Upper lobe of left lung (tissue), 6 donors: ENCODE measurements at regions not wholly inside any gene's neighbourhood (a gene's known extent, or its start where the extent isn't known, plus 50 kb on each side); places are given as distances from the start of the nearest gene placed in this dataset.
A peak's percentile ranks its signal among the peaks of the same experiment; 100 is the strongest.

Source experiments
- ATAC-seq, 2 donors: fragments of 200-7000 bp; cut with Tn5 transposase; one replicate each; pipeline ENCODE4 v1.9.1; 2022; ENCODE audit warnings: mild to moderate bottlenecking in 2 of 2, moderate library complexity in 2 of 2; ENCODE audit not compliant: low FRiP score in 2 of 2
- DNase-seq, 2 donors: peaks; one replicate each; pipeline ENCODE4 v3.0.0-alpha.2; 2019 to 2020
- H3K27ac ChIP-seq, 4 donors: fragments of 200-600 bp; sonication (generic); one replicate each; pipeline ENCODE4 v1.5.1; 2016 to 2019
- H3K27me3 ChIP-seq, 4 donors: fragments of 200-600 bp; sonication (generic); one replicate each; pipeline ENCODE4 v1.5.1; 2017 to 2019
- H3K36me3 ChIP-seq, 4 donors: fragments of 200-600 bp; sonication (generic); one replicate each; pipeline ENCODE4 v1.5.1; 2016 to 2019
- H3K4me1 ChIP-seq, 4 donors: fragments of 200-600 bp; sonication (generic); one replicate each; pipeline ENCODE4 v1.5.1; 2018 to 2019
- H3K4me3 ChIP-seq, 4 donors: fragments of 200-600 bp; sonication (generic); one replicate each; pipeline ENCODE4 v1.5.1; 2017 to 2019; ENCODE audit warnings: mild to moderate bottlenecking in 2 of 4, moderate library complexity in 1 of 4
- H3K9me3 ChIP-seq, 4 donors: fragments of 200-600 bp; sonication (generic); one replicate each; pipeline ENCODE4 v1.5.1; 2018 to 2019
- EP300 ChIP-seq, 4 donors: sonication (generic); formaldehyde crosslinking; IDR thresholded peaks; one replicate each; pipeline ENCODE4 v1.5.1; 2017; ENCODE audit warnings: antibody characterized with exemption in 4 of 4, control low read depth in 2 of 4
- POLR2A ChIP-seq, 4 donors: fragments of 450-650 bp; IDR thresholded peaks; one replicate each; pipeline ENCODE4 v1.5.1; 2016 to 2017; ENCODE audit warnings: antibody characterized with exemption in 4 of 4, mild to moderate bottlenecking in 2 of 4
- POLR2AphosphoS5 ChIP-seq, 2 donors: sonication (generic); formaldehyde crosslinking; IDR thresholded peaks; one replicate each; pipeline ENCODE4 v1.5.1; 2017; ENCODE audit warnings: antibody characterized with exemption in 2 of 2
- WGBS, 2 donors: methylation state at CpG; one replicate each; pipeline ENCODE4 v1.1.5; 2017 to 2018; 5-methylcytosine and 5-hydroxymethylcytosine counted together
- TF ChIP-seq, protein P1 (sequence below), 6 experiments: fragments of 450-650 bp in 4 of 6; fragments of 200-600 bp in 2 of 6; sonication (generic) in 2 of 6; IDR thresholded peaks; one replicate each; pipeline ENCODE4 v1.5.1; 2016 to 2019; ENCODE audit warnings: antibody characterized with exemption in 6 of 6
- donor health status: DM: no; HTN: no; CAD: no; lungs with moderate emphysema.
- donor health status: DM: no; HTN: yes; CAD: no; lungs with severe emphysema.

- no peaks in the 10 kb centered on the region for H3K4me1 ChIP-seq
- no peaks in the 10 kb centered on the region for H3K27me3 ChIP-seq
- DNase-seq = no peak
- TF ChIP-seq EP300 (IDR thresholded peaks at IDR 0.05) (no peak), POLR2A (IDR thresholded peaks at IDR 0.05) (no peak), POLR2AphosphoS5 (IDR thresholded peaks at IDR 0.05) (no peak)
- TF ChIP-seq, protein P1, sequence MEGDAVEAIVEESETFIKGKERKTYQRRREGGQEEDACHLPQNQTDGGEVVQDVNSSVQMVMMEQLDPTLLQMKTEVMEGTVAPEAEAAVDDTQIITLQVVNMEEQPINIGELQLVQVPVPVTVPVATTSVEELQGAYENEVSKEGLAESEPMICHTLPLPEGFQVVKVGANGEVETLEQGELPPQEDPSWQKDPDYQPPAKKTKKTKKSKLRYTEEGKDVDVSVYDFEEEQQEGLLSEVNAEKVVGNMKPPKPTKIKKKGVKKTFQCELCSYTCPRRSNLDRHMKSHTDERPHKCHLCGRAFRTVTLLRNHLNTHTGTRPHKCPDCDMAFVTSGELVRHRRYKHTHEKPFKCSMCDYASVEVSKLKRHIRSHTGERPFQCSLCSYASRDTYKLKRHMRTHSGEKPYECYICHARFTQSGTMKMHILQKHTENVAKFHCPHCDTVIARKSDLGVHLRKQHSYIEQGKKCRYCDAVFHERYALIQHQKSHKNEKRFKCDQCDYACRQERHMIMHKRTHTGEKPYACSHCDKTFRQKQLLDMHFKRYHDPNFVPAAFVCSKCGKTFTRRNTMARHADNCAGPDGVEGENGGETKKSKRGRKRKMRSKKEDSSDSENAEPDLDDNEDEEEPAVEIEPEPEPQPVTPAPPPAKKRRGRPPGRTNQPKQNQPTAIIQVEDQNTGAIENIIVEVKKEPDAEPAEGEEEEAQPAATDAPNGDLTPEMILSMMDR (IDR thresholded peaks at IDR 0.05) = no peak
- ATAC-seq = no peak
- no peaks in the 10 kb centered on the region for H3K36me3 ChIP-seq
- WGBS, 2 donors = 63 to 78% methylated on average over 2 of the region's 2 CpGs
- H3K4me3 ChIP-seq = no peak overlapping the region
- H3K27ac ChIP-seq = no peak overlapping the region
- peaks cover 0 to 3% (median 0%) of the 10 kb centered on the region in 4 donors for H3K9me3 ChIP-seq
Observed at GRCh38 chr7:45410893-45411292, 163.3 kb upstream of the ADCY1 start.

GRCh38 chr7:45413419-45413818 lies 160.7 kb upstream of the ADCY1 start:
- Histone ChIP-seq H3K4me1 (no peaks in the 10 kb centered on the region), H3K27me3 (no peaks in the 10 kb centered on the region), H3K36me3 (no peaks in the 10 kb centered on the region), H3K9me3 (peaks cover 0 to 3% (median 0%) of the 10 kb centered on the region in 4 donors), H3K4me3 (no peak overlapping the region), H3K27ac (no peak overlapping the region)
- 62 to 92% methylated on average over 1 to 3 of the region's 3 CpGs for WGBS, 2 donors
- no peak for DNase-seq
- no peak for ATAC-seq
- TF ChIP-seq, protein P1 (IDR thresholded peaks at IDR 0.05) = no peak
- TF ChIP-seq POLR2A (IDR thresholded peaks at IDR 0.05) (no peak), EP300 (IDR thresholded peaks at IDR 0.05) (no peak), POLR2AphosphoS5 (IDR thresholded peaks at IDR 0.05) (no peak)

GRCh38 chr7:45414226-45414625 lies 159.9 kb upstream of the ADCY1 start:
- TF ChIP-seq POLR2A (IDR thresholded peaks at IDR 0.05) = no peak
- TF ChIP-seq, protein P1 (IDR thresholded peaks at IDR 0.05) = no peak
- TF ChIP-seq POLR2AphosphoS5 (IDR thresholded peaks at IDR 0.05) = no peak
- no peak for TF ChIP-seq EP300 (IDR thresholded peaks at IDR 0.05)
- H3K36me3 ChIP-seq = no peaks in the 10 kb centered on the region
- 85 to 92% methylated on average over 4 of the region's 4 CpGs for WGBS, 2 donors

DNA sequence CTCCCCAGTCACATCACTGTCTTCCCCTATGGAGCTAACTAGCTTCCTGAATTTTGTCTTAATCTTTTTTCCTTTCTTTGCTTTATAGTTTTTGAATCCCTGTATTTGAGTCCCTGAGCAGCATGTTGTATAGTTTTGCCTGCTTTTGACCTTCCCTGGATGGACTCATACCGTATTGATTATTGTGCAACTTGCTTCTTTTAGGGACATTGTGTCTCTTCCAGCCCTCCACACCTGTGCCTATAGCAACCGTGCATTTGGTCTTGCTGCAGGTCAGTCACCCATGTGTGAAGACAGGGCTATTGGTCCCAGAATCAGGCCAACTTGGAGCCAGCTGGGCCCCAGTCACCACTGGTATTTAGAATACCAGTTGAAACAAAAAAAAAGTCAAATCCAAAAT lies 158.9 kb upstream of the ADCY1 start:
- 80 to 83% methylated on average over 2 of the region's 2 CpGs for WGBS, 2 donors
- H3K9me3 ChIP-seq = peaks cover 0 to 3% (median 0%) of the 10 kb centered on the region in 4 donors
- no peak for TF ChIP-seq POLR2A (IDR thresholded peaks at IDR 0.05)
- no peak for TF ChIP-seq POLR2AphosphoS5 (IDR thresholded peaks at IDR 0.05)
- no peak for TF ChIP-seq EP300 (IDR thresholded peaks at IDR 0.05)
- TF ChIP-seq, protein P1 (IDR thresholded peaks at IDR 0.05) = no peak
- no peaks in the 10 kb centered on the region for H3K4me1 ChIP-seq
- DNase-seq = no peak
- no peaks in the 10 kb centered on the region for H3K36me3 ChIP-seq
- H3K4me3 ChIP-seq = no peak overlapping the region
- ATAC-seq = no peak
- no peak overlapping the region for H3K27ac ChIP-seq
- H3K27me3 ChIP-seq = no peaks in the 10 kb centered on the region

More at GRCh38 chr7:45414226-45414625, 159.9 kb upstream of the ADCY1 start:
- Histone ChIP-seq H3K4me1 (no peaks in the 10 kb centered on the region), H3K27ac (no peak overlapping the region), H3K27me3 (no peaks in the 10 kb centered on the region), H3K9me3 (peaks cover 0 to 3% (median 0%) of the 10 kb centered on the region in 4 donors), H3K4me3 (no peak overlapping the region)
- DNase-seq (peak in 1 of 2 donors; percentile 18), ATAC-seq (peak in 1 of 2 donors; percentile 47)

DNA sequence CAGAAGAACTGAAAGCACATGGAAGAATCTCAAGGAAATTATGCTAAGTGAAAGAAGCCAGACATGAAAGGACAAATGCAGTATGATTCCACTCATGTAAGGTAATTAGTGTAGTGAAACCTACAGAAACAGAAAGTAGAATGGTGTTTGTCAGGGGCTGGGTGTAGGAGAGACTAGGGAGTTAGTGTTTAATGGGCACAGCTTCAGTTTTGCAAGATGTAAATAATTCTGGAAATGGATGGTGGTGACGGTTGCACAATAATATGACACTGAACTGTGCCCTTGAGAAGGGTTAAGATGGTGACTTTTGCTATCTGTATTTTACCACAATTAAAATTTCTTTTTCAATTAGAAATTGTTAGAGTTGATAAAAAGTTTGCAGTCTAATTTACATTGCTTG lies 157.3 kb upstream of the ADCY1 start:
- 53 to 74% methylated on average over 1 of the region's 1 CpG for WGBS, 2 donors
- Histone ChIP-seq H3K27me3 (no peaks in the 10 kb centered on the region), H3K27ac (no peak overlapping the region), H3K4me1 (no peaks in the 10 kb centered on the region), H3K36me3 (no peaks in the 10 kb centered on the region), H3K4me3 (no peak overlapping the region), H3K9me3 (no peaks in the 10 kb centered on the region)
- TF ChIP-seq POLR2A (IDR thresholded peaks at IDR 0.05) = no peak
- no peak for TF ChIP-seq POLR2AphosphoS5 (IDR thresholded peaks at IDR 0.05)
- TF ChIP-seq EP300 (IDR thresholded peaks at IDR 0.05) = no peak
- TF ChIP-seq, protein P1 (IDR thresholded peaks at IDR 0.05) = no peak
- no peak for DNase-seq
- no peak for ATAC-seq
